ENCODE measurements at regions not wholly inside any gene's neighbourhood (a gene's known extent, or its start where the extent isn't known, plus 50 kb on each side); places are given as distances from the start of the nearest gene placed in this dataset.

DNA sequence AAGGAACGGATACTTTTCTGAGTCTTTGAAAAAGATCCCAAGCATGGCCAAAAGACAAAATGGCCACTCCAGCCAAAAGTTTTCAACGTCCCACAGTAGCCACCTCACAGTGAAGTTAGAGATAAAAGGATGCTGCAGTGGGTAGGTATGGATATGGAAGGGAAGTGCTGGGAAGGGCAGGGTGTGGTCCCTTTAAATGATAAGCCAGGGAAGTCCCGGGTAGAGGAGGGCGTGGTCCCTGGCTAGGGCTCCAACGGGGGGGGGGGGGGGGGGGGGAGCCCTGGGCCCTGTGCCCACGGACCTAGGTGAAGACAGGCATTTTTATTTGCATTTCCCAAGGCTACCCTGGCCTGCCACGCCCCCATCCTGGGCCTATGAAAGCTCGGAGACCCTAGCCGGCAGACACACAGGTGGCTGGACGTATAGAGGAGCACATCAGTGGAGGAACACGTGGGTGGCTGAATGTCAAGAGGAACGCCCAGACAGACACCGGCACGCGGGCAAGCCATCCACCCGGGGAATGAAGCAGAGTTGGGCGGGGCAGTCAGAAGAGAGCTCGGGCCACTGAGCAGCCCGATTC, 306.7 kb downstream of the NFIB start:
- Histone ChIP-seq H3K4me3 (ENCODE audit: low read depth, low read length) (no peak overlapping the region), H3K27ac (ENCODE audit: extremely low read depth, low read depth, low read length) (no peak overlapping the region), H3K9me3 (ENCODE audit: control insufficient read depth, insufficient read depth, low read depth, low read length) (no peaks in the 10 kb centered on the region), H3K36me3 (ENCODE audit: control insufficient read depth in 2 of 2, insufficient read depth in 1 of 2, low read length in 2 of 2) (no peaks in the 10 kb centered on the region), H3K4me1 (ENCODE audit: control insufficient read depth, insufficient read depth, low read length) (no peaks in the 10 kb centered on the region)
- peak; percentile 31; the same call in 1 of the 2 replicates for TF ChIP-seq KLF1 (tag by site-specific recombination; IDR thresholded peaks at IDR 0.05)
- TF ChIP-seq ZNF560 (tag by site-specific recombination; IDR thresholded peaks at IDR 0.05; ENCODE audit: borderline replicate concordance), result no peak
- CTCF ChIA-PET, result interaction anchor here (0.5 kb wide), 1 partner anchor 39 kb away, joined by 3 read pairs; no protein-coding TSS in a partner anchor
- POLR2A ChIA-PET, result no interaction called here

DNA sequence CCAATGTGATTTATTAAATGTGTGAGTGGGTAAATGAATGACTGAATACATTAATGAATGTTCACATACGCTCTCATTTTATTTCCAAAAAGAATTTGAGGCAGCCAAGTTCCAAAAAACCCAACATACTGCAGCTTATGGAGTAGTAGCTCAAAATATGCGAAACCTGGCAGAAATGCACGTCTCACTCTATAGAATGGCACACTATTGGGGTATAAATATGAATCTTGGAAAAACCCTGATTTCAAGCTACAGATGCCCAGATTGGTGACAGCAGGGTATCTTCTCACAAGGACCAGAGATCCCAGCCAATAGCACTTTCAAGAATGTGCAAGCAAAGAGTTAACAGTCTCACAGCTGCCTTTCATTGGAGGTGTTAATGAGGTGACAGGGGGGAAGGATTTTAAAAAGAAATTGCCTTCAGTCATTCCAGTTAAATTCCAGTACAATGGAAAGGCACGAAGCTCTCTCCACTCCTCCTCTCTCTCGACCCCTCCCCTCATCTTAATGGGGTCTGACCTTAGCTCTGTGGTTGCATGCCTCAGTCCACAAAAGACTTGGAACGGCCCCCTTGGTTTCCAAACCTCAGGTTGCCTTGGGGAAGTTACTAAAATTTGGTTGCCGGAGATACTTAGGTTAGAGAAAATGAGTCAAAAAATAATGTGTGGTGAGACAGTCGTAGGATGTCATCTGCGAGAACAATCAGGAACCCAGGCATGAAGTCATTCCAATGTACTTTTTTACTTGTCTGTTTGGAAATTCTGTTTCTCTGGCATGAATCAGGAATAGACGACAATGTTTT, 307.4 kb downstream of the NFIB start:
- no peaks in the 10 kb centered on the region for H3K4me1 ChIP-seq (ENCODE audit: control insufficient read depth, insufficient read depth, low read length)
- H3K27ac ChIP-seq (ENCODE audit: extremely low read depth, low read depth, low read length), result no peak overlapping the region
- ChIA-PET POLR2A (no interaction called here), CTCF (interaction anchor here (0.5 to 0.6 kb wide), 2 partner anchors 38 to 287 kb away, joined by 3 read pairs; no protein-coding TSS in a partner anchor)
- no peak for TF ChIP-seq ZNF843 (tag by site-specific recombination; IDR thresholded peaks at IDR 0.05)
- TF ChIP-seq, protein P1, sequence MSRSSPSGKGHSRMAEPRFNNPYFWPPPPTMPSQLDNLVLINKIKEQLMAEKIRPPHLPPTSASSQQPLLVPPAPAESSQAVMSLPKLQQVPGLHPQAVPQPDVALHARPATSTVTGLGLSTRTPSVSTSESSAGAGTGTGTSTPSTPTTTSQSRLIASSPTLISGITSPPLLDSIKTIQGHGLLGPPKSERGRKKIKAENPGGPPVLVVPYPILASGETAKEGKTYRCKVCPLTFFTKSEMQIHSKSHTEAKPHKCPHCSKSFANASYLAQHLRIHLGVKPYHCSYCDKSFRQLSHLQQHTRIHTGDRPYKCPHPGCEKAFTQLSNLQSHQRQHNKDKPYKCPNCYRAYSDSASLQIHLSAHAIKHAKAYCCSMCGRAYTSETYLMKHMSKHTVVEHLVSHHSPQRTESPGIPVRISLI (tag by site-specific recombination; IDR thresholded peaks at IDR 0.05), result no peak
- TF ChIP-seq ZNF112 (tag by site-specific recombination; IDR thresholded peaks at IDR 0.05), result no peak
- TF ChIP-seq ZNF169 (tag by site-specific recombination; IDR thresholded peaks at IDR 0.05), result no peak
- TF ChIP-seq, protein P2, sequence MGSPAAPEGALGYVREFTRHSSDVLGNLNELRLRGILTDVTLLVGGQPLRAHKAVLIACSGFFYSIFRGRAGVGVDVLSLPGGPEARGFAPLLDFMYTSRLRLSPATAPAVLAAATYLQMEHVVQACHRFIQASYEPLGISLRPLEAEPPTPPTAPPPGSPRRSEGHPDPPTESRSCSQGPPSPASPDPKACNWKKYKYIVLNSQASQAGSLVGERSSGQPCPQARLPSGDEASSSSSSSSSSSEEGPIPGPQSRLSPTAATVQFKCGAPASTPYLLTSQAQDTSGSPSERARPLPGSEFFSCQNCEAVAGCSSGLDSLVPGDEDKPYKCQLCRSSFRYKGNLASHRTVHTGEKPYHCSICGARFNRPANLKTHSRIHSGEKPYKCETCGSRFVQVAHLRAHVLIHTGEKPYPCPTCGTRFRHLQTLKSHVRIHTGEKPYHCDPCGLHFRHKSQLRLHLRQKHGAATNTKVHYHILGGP (tag by site-specific recombination; IDR thresholded peaks at IDR 0.05), result no peak
- TF ChIP-seq ZNF529 (tag by site-specific recombination; IDR thresholded peaks at IDR 0.05; ENCODE audit: insufficient replicate concordance), result no peak
- no peak for TF ChIP-seq ZNF354C (tag by site-specific recombination; IDR thresholded peaks at IDR 0.05; ENCODE audit: borderline replicate concordance, low read depth)
- no peak for TF ChIP-seq ZEB2 (tag by site-specific recombination; IDR thresholded peaks at IDR 0.05)
- no peak for TF ChIP-seq ZNF426 (tag by site-specific recombination; IDR thresholded peaks at IDR 0.05)
- no peaks in the 10 kb centered on the region for H3K9me3 ChIP-seq (ENCODE audit: control insufficient read depth, insufficient read depth, low read depth, low read length)
- H3K36me3 ChIP-seq (ENCODE audit: control insufficient read depth in 2 of 2, insufficient read depth in 1 of 2, low read length in 2 of 2), result no peaks in the 10 kb centered on the region
- no peak overlapping the region for H3K4me3 ChIP-seq (ENCODE audit: low read depth, low read length)

DNA sequence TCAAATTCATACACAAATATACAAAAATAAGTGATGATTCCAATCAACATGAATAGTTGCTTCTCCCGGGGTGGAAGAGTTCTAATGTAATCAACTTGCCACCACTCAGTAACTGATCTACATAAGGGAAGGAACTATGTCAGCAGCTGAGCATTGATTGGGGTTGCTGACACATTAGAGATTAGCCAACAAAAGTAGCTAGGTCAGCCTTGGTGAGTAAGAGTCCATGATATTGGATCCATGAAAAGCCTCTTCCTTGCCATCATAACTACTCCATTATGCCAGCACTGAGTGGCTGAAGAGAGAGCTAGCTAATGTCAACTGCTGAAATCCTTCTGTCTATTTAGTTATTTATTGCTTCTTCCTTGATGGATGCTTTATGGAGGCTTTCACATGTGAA, 309.8 kb downstream of the NFIB start:
- CTCF ChIA-PET, result no interaction called here
- POLR2A ChIA-PET, result no interaction called here
- TF ChIP-seq, protein P3, sequence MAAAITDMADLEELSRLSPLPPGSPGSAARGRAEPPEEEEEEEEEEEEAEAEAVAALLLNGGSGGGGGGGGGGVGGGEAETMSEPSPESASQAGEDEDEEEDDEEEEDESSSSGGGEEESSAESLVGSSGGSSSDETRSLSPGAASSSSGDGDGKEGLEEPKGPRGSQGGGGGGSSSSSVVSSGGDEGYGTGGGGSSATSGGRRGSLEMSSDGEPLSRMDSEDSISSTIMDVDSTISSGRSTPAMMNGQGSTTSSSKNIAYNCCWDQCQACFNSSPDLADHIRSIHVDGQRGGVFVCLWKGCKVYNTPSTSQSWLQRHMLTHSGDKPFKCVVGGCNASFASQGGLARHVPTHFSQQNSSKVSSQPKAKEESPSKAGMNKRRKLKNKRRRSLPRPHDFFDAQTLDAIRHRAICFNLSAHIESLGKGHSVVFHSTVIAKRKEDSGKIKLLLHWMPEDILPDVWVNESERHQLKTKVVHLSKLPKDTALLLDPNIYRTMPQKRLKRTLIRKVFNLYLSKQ (tag by site-specific recombination; IDR thresholded peaks at IDR 0.05; ENCODE audit: borderline replicate concordance), result no peak
- no peak for TF ChIP-seq GFI1B (tag by site-specific recombination; IDR thresholded peaks at IDR 0.05)
- no peak for TF ChIP-seq MEIS1 (CRISPR knock-in tag; IDR thresholded peaks at IDR 0.05; ENCODE audit: borderline replicate concordance)
- TF ChIP-seq ZNF621 (tag by site-specific recombination; IDR thresholded peaks at IDR 0.05), result no peak
- TF ChIP-seq, protein P4, sequence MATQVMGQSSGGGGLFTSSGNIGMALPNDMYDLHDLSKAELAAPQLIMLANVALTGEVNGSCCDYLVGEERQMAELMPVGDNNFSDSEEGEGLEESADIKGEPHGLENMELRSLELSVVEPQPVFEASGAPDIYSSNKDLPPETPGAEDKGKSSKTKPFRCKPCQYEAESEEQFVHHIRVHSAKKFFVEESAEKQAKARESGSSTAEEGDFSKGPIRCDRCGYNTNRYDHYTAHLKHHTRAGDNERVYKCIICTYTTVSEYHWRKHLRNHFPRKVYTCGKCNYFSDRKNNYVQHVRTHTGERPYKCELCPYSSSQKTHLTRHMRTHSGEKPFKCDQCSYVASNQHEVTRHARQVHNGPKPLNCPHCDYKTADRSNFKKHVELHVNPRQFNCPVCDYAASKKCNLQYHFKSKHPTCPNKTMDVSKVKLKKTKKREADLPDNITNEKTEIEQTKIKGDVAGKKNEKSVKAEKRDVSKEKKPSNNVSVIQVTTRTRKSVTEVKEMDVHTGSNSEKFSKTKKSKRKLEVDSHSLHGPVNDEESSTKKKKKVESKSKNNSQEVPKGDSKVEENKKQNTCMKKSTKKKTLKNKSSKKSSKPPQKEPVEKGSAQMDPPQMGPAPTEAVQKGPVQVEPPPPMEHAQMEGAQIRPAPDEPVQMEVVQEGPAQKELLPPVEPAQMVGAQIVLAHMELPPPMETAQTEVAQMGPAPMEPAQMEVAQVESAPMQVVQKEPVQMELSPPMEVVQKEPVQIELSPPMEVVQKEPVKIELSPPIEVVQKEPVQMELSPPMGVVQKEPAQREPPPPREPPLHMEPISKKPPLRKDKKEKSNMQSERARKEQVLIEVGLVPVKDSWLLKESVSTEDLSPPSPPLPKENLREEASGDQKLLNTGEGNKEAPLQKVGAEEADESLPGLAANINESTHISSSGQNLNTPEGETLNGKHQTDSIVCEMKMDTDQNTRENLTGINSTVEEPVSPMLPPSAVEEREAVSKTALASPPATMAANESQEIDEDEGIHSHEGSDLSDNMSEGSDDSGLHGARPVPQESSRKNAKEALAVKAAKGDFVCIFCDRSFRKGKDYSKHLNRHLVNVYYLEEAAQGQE (tag by site-specific recombination; IDR thresholded peaks at IDR 0.05), result no peak
- TF ChIP-seq ZNF560 (tag by site-specific recombination; IDR thresholded peaks at IDR 0.05; ENCODE audit: borderline replicate concordance), result no peak
- TF ChIP-seq, protein P5, sequence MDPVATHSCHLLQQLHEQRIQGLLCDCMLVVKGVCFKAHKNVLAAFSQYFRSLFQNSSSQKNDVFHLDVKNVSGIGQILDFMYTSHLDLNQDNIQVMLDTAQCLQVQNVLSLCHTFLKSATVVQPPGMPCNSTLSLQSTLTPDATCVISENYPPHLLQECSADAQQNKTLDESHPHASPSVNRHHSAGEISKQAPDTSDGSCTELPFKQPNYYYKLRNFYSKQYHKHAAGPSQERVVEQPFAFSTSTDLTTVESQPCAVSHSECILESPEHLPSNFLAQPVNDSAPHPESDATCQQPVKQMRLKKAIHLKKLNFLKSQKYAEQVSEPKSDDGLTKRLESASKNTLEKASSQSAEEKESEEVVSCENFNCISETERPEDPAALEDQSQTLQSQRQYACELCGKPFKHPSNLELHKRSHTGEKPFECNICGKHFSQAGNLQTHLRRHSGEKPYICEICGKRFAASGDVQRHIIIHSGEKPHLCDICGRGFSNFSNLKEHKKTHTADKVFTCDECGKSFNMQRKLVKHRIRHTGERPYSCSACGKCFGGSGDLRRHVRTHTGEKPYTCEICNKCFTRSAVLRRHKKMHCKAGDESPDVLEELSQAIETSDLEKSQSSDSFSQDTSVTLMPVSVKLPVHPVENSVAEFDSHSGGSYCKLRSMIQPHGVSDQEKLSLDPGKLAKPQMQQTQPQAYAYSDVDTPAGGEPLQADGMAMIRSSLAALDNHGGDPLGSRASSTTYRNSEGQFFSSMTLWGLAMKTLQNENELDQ (tag by site-specific recombination; IDR thresholded peaks at IDR 0.05; ENCODE audit: low read depth), result no peak
- TF ChIP-seq, protein P6, sequence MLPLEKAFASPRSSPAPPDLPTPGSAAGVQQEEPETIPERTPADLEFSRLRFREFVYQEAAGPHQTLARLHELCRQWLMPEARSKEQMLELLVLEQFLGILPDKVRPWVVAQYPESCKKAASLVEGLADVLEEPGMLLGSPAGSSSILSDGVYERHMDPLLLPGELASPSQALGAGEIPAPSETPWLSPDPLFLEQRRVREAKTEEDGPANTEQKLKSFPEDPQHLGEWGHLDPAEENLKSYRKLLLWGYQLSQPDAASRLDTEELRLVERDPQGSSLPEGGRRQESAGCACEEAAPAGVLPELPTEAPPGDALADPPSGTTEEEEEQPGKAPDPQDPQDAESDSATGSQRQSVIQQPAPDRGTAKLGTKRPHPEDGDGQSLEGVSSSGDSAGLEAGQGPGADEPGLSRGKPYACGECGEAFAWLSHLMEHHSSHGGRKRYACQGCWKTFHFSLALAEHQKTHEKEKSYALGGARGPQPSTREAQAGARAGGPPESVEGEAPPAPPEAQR (tag by site-specific recombination; IDR thresholded peaks at IDR 0.05), result no peak

More for the DNA sequence above, 309.8 kb downstream of the NFIB start:
- Histone ChIP-seq H3K9me3 (ENCODE audit: control insufficient read depth, insufficient read depth, low read depth, low read length) (no peaks in the 10 kb centered on the region), H3K4me3 (ENCODE audit: low read depth, low read length) (no peak overlapping the region), H3K27ac (ENCODE audit: extremely low read depth, low read depth, low read length) (no peak overlapping the region), H3K36me3 (ENCODE audit: control insufficient read depth in 2 of 2, insufficient read depth in 1 of 2, low read length in 2 of 2) (no peaks in the 10 kb centered on the region), H3K4me1 (ENCODE audit: control insufficient read depth, insufficient read depth, low read length) (no peaks in the 10 kb centered on the region)

All from HEK293 (cell line).